Fibroblast of upper back skin (primary cell): ENCODE measurements at regions not wholly inside any gene's neighbourhood (a gene's known extent, or its start where the extent isn't known, plus 50 kb on each side); places are given as distances from the start of the nearest gene placed in this dataset.
"Not testable (repeated sequence)": the region's sequence is repeated elsewhere in the genome, so short reads cannot be mapped to it uniquely, and the experiment has no call there.

ENCODE experiments used
- DNase-seq: peaks from one replicate; pipeline ENCODE4 v3.0.0-alpha.2; 2013

DNA sequence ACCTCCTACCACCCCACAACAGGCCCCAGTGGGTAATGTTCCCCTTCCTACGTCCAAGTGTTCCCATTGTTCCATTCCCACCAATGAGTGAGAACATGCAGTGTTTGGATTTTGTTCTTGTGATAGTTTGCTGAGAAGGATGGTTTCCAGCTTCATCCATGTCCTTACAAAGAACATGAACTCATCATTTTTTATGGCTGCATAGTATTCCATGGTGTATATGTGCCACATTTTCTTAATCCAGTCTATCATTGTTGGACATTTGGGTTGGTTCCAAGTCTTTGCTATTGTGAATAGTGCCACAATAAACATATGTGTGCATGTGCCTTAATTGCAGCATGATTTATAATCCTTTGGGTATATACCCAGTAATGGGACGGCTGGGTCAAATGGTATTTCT, 81.6 kb downstream of the P2RY10 start:
- DNase-seq: not testable (repeated sequence)

GRCh38 chrX:79035421-79035820, 90.2 kb downstream of the P2RY10 start:
- DNase-seq: no peak

DNA sequence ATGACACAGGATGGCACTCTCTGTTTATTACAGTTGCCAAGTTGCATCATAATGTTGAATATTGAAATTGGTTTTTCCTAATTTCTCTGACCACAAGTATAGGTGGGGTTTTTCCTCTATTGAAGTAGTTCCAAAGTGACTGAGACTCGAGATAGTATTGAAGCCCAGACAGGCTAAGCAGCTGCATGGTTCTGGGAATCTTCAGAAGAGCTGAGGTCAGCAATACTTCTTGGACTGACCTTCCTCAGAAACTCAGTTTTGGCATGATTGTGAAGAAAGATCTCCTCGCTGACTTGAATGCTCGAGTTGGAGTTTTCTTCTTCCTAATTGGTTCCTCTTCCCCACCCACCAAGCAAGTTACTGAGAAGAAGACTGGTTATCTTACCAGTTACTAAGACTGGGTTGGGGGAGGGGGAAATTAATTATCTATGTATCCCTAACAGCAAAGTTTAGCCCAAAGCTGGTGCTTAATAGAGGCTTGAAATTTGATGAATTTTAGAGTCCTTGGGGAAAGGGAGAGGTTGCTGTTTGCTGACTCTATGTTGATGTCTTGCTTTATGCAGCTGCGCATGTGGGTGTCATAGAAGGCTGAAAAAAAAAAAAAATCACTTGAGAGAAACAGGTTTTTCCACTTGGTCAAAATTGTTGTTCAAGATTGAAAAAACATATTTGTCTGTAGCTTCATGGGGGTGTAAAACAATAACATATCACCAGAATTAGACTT, 91.1 kb downstream of the P2RY10 start:
- no peak for DNase-seq

DNA sequence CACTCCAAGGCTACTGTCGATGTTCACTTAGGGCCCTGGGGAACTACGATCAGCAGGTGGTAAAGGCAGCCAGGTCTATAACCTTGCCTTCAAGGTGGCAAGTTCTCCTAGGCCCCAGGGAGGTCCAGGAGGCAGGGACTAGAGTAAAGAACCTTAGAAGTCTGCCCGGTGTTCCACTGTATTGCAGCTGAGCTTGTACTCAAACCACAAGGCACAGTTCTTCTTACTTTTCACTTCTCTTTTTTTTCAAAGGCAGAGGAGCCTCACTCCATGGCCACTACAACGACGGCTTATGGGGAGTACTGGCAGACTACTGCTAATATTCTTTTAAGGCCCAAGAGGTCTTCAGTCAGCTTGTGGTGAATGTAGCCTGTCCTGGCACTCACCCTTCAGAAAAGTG, 78.8 kb upstream of the GPR174 start:
- DNase-seq: no peak

GRCh38 chrX:79078114-79078513, 66.4 kb upstream of the GPR174 start:
- DNase-seq: no peak

GRCh38 chrX:79079477-79079876, 65.0 kb upstream of the GPR174 start:
- DNase-seq: no peak

DNA sequence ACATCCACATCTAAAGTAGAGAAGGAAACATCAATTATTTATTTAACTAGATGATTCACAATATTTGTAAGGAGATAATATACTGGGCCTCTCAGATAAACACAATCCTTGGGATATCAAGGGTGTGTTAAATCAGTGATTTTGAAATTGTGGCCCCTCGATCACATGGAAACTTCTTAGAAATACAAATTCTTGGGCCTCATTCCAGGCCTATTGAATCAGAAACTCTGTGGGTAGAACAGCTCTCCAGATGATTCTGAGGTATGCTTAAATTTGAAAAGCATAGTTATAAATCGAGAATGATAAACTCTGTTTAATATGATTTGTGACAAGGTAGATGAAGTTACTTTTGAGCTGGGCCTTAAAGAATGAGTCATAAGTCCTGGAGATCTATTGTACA, 64.3 kb upstream of the GPR174 start:
- DNase-seq: peak; percentile 70

GRCh38 chrX:79081895-79082512, 62.5 kb upstream of the GPR174 start:
- DNase-seq: peak; percentile 28

GRCh38 chrX:79082899-79083298, 61.6 kb upstream of the GPR174 start:
- no peak for DNase-seq

DNA sequence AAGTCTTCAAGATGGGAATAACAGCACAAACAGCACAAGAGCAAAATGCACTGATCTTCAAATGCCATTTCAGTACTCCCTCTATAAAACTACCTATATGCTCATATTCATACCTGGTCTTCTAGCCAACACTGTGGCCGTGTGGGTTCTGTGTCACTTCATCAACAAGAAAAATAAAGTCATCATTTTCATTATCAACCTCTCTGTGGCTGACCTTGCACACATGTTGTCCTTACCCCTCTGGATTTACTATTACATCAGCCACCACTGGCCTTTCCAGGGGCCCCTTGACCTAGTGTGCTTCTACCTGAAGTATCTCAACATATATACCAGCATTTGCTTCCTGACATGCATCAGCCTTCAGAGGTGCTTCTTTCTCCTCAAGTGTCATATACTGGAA, 59.6 kb upstream of the GPR174 start:
- DNase-seq: no peak

GRCh38 chrX:79089896-79090584, 54.4 kb upstream of the GPR174 start:
- DNase-seq: no peak

- DNase-seq: no peak
Observed at GRCh38 chrX:79094075-79094832, 50.2 kb upstream of the GPR174 start.
